Hepatocyte (in vitro differentiated cells): ENCODE measurements at regions not wholly inside any gene's neighbourhood (a gene's known extent, or its start where the extent isn't known, plus 50 kb on each side); places are given as distances from the start of the nearest gene placed in this dataset.

Source experiments
- EZH2 ChIP-seq: fragments of 200-600 bp; sonication (generic); IDR thresholded peaks from 2 replicates; pipeline ENCODE4 v1.6.1; 2016; ENCODE audit warnings: antibody characterized with exemption, mild to moderate bottlenecking, borderline replicate concordance
- TF ChIP-seq, protein P1 (sequence below): fragments of 200-600 bp; sonication (generic); IDR thresholded peaks from 2 replicates; pipeline ENCODE4 v1.5.1; 2016; ENCODE audit warnings: antibody characterized with exemption, mild to moderate bottlenecking; ENCODE audit not compliant: poor library complexity

DNA sequence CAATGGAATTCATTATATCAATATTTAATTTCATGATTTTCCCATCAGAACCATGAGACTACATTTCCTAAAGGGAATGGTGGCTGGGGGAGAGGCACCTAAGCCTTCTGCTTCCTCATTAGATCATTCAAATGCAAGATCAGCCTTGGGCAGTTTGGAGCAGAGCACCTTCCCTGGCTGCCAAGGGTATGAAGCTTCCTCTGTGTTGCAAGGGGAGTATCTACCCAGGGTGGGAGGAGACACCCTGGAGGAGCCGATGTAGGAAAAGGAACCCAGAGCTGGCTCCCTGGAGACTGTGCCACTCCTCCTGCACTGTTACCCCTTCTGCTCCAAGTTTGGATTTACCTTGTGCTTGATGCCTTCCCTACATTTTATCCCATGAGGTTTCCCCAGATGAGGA is 299.7 kb upstream of the PRDM1 start:
- no peak for TF ChIP-seq EZH2
- TF ChIP-seq, protein P1, sequence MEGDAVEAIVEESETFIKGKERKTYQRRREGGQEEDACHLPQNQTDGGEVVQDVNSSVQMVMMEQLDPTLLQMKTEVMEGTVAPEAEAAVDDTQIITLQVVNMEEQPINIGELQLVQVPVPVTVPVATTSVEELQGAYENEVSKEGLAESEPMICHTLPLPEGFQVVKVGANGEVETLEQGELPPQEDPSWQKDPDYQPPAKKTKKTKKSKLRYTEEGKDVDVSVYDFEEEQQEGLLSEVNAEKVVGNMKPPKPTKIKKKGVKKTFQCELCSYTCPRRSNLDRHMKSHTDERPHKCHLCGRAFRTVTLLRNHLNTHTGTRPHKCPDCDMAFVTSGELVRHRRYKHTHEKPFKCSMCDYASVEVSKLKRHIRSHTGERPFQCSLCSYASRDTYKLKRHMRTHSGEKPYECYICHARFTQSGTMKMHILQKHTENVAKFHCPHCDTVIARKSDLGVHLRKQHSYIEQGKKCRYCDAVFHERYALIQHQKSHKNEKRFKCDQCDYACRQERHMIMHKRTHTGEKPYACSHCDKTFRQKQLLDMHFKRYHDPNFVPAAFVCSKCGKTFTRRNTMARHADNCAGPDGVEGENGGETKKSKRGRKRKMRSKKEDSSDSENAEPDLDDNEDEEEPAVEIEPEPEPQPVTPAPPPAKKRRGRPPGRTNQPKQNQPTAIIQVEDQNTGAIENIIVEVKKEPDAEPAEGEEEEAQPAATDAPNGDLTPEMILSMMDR: no peak
